PC-9 (cell line): ENCODE measurements at regions not wholly inside any gene's neighbourhood (a gene's known extent, or its start where the extent isn't known, plus 50 kb on each side); places are given as distances from the start of the nearest gene placed in this dataset.
"Not testable (repeated sequence)": the region's sequence is repeated elsewhere in the genome, so short reads cannot be mapped to it uniquely, and the experiment has no call there.

Experiments used
- BruUV-seq: library from RNA; stranded (reverse); fragments of 400-500 nt; replicated peaks from 2 replicates; lab custom pipeline; 2021; lab: Mats Ljungman, UMichigan
- CTCF ChIA-PET: fragments of 300-600 bp; sonication (Branson Sonifier 250); formaldehyde crosslinking; loops from one replicate; lab custom pipeline; 2022; ENCODE audit warnings: antibody characterized with exemption; lab: Charles Lee
- POLR2A ChIA-PET: fragments of 300-600 bp; sonication (Branson Sonifier 250); formaldehyde crosslinking; loops from one replicate; lab custom pipeline; 2022; ENCODE audit warnings: antibody characterized with exemption; ENCODE audit not compliant: unreplicated experiment; lab: Charles Lee
- DNase-seq, 2 experiments: peaks; one replicate each; pipeline versions ENCODE4 v3.0.0 to v3.0.0-alpha.2; 2015 to 2022; ENCODE audit warnings: mixed read lengths in 1 of 2
- H2AFZ ChIP-seq: fragments of 200-600 bp; sonication (generic); 2 replicates; pipeline ENCODE4 v1.8.1; 2017; ENCODE audit warnings: antibody characterized with exemption
- H3F3A ChIP-seq: fragments of 200-600 bp; sonication (generic); 2 replicates; pipeline ENCODE4 v1.8.1; 2017; ENCODE audit warnings: antibody characterized with exemption, mild to moderate bottlenecking, low read depth; ENCODE audit not compliant: insufficient read depth
- H3K27ac ChIP-seq: fragments of 200-600 bp; sonication (generic); 2 replicates; pipeline ENCODE4 v1.6.1; 2016; ENCODE audit warnings: mixed run types
- H3K27me3 ChIP-seq: fragments of 200-600 bp; sonication (generic); 2 replicates; pipeline ENCODE4 v1.6.1; 2016; ENCODE audit warnings: low read depth, mixed run types; ENCODE audit not compliant: insufficient read depth
- H3K36me3 ChIP-seq: fragments of 200-600 bp; sonication (generic); 2 replicates; pipeline ENCODE4 v1.6.1; 2016; ENCODE audit warnings: low read depth, mixed run types
- H3K4me1 ChIP-seq: fragments of 200-600 bp; sonication (generic); replicated peaks from 2 replicates; pipeline ENCODE4 v1.6.1; 2016; ENCODE audit warnings: mixed run types; ENCODE audit not compliant: insufficient read depth
- H3K4me2 ChIP-seq: fragments of 200-600 bp; sonication (generic); 2 replicates; pipeline ENCODE4 v1.6.1; 2017; ENCODE audit warnings: mixed run types
- H3K4me3 ChIP-seq: fragments of 200-600 bp; sonication (generic); 2 replicates; pipeline ENCODE4 v1.6.1; 2016; ENCODE audit warnings: mixed run types
- H3K79me2 ChIP-seq: fragments of 200-600 bp; sonication (generic); 2 replicates; pipeline ENCODE4 v1.6.1; 2017; ENCODE audit warnings: low read depth, mixed run types
- H3K9me2 ChIP-seq: fragments of 200-600 bp; sonication (generic); 2 replicates; pipeline ENCODE4 v1.8.1; 2017; ENCODE audit warnings: mild to moderate bottlenecking; ENCODE audit not compliant: insufficient read depth
- H3K9me3 ChIP-seq: fragments of 200-600 bp; sonication (generic); 2 replicates; pipeline ENCODE4 v1.8.1; 2016; ENCODE audit warnings: low read depth; ENCODE audit not compliant: insufficient read depth
- H4K20me1 ChIP-seq: fragments of 200-600 bp; sonication (generic); 2 replicates; pipeline ENCODE4 v1.8.1; 2017; ENCODE audit not compliant: insufficient read depth
- CTCF ChIP-seq: fragments of 200-600 bp; sonication (generic); conservative IDR thresholded peaks from 2 replicates; pipeline ENCODE4 v1.6.1; 2017; ENCODE audit warnings: mixed run types, antibody characterized with exemption, mild to moderate bottlenecking, moderate library complexity
- EZH2 ChIP-seq: fragments of 200-600 bp; sonication (generic); IDR thresholded peaks from 2 replicates; pipeline ENCODE4 v1.8.0; 2017; ENCODE audit warnings: antibody characterized with exemption, low read depth
- intact Hi-C: fragments of 100-400 bp; cut with micrococcal nuclease; formaldehyde crosslinking; loops from one replicate; pipeline ENCODE4 v1.10.0; 2022; ENCODE audit not compliant: unreplicated experiment

- H3K9me3 ChIP-seq, H3F3A ChIP-seq, H3K4me3 ChIP-seq, BruUV-seq, H3K4me1 ChIP-seq, H3K36me3 ChIP-seq, H2AFZ ChIP-seq, H4K20me1 ChIP-seq, H3K27ac ChIP-seq, H3K4me2 ChIP-seq, intact Hi-C loops, H3K27me3 ChIP-seq, H3K79me2 ChIP-seq, H3K9me2 ChIP-seq, POLR2A ChIA-PET, CTCF ChIA-PET, DNase-seq: not testable (repeated sequence)
Measured at GRCh38 chr20:26373066-26373465, 676.4 kb upstream of the ZNF337 start.

DNA sequence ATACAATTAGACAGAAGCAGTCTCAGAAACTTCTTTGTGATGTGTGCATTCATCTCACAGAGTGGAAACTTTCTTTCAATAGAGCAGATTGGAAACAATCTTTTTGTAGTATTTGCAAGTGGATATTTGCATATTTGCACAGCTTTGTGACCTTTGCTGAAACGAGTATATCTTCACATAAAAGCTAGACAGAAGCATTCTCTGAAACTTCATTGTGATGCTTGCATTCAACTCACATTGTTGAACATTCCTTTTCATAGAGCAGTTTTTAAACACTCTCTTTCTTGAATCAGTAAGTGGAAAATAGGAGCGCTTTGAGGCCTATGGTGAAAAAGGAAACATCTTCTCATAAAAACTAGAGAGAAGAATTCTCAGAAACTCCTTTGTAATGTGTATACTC, 657.9 kb upstream of the ZNF337 start:
- H3K36me3 ChIP-seq: no peaks in the 10 kb centered on the region
- BruUV-seq: no TSS peak
- no peak overlapping the region for H3K4me2 ChIP-seq
- H3K9me2 ChIP-seq: no peaks in the 10 kb centered on the region
- intact Hi-C loops: no loop called here
- no peak for DNase-seq
- no peak for TF ChIP-seq CTCF
- TF ChIP-seq EZH2: no peak
- H4K20me1 ChIP-seq: no peaks in the 10 kb centered on the region
- H2AFZ ChIP-seq: no peak overlapping the region
- no peaks in the 10 kb centered on the region for H3K9me3 ChIP-seq
- no peaks in the 10 kb centered on the region for H3K4me1 ChIP-seq
- H3K79me2 ChIP-seq: no peaks in the 10 kb centered on the region
- no peak overlapping the region for H3K27ac ChIP-seq
- ChIA-PET POLR2A (no interaction called here), CTCF (no interaction called here)
- H3K27me3 ChIP-seq: no peaks in the 10 kb centered on the region
- H3F3A ChIP-seq: no peaks in the 10 kb centered on the region
- no peak overlapping the region for H3K4me3 ChIP-seq

GRCh38 chr20:26347396-26347795, 650.7 kb upstream of the ZNF337 start:
- Histone ChIP-seq H3F3A (no peaks in the 10 kb centered on the region), H3K9me2 (no peaks in the 10 kb centered on the region), H3K79me2 (no peaks in the 10 kb centered on the region), H3K27me3 (no peaks in the 10 kb centered on the region), H3K4me3 (no peak overlapping the region), H3K36me3 (no peaks in the 10 kb centered on the region), H3K4me2 (no peak overlapping the region), H4K20me1 (no peaks in the 10 kb centered on the region), H3K27ac (no peak overlapping the region), H3K9me3 (no peaks in the 10 kb centered on the region), H2AFZ (no peak overlapping the region), H3K4me1 (no peaks in the 10 kb centered on the region)
- ChIA-PET POLR2A (no interaction called here), CTCF (no interaction called here)
- no TSS peak for BruUV-seq
- TF ChIP-seq CTCF (no peak), EZH2 (no peak)
- no peak for DNase-seq
- intact Hi-C loops: no loop called here

- H3K36me3 ChIP-seq, H3K27ac ChIP-seq, H3K79me2 ChIP-seq, H3K4me1 ChIP-seq, H3K4me3 ChIP-seq, H3K4me2 ChIP-seq, H3K27me3 ChIP-seq, DNase-seq, intact Hi-C loops, H3K9me2 ChIP-seq, H3K9me3 ChIP-seq, H2AFZ ChIP-seq, H4K20me1 ChIP-seq, POLR2A ChIA-PET, H3F3A ChIP-seq, CTCF ChIA-PET, BruUV-seq: not testable (repeated sequence)
Measured at GRCh38 chr20:26340460-26341065, 643.9 kb upstream of the ZNF337 start.
